ES-I3 (cell line): ENCODE measurements at regions not wholly inside any gene's neighbourhood (a gene's known extent, or its start where the extent isn't known, plus 50 kb on each side); places are given as distances from the start of the nearest gene placed in this dataset.
"Not testable (repeated sequence)": the region's sequence is repeated elsewhere in the genome, so short reads cannot be mapped to it uniquely, and the experiment has no call there.

Experiments
- H3K36me3 ChIP-seq: 2 replicates; pipeline ENCODE4 v1.6.1; 2013; ENCODE audit warnings: mild to moderate bottlenecking, low read length, control low read depth, moderate library complexity; ENCODE audit not compliant: insufficient read depth
- H3K4me1 ChIP-seq: 2 replicates; pipeline ENCODE4 v1.6.1; 2013; ENCODE audit warnings: mild to moderate bottlenecking, control low read depth, low read length; ENCODE audit not compliant: insufficient read depth
- H3K9ac ChIP-seq: 2 replicates; pipeline ENCODE4 v1.6.1; 2013; ENCODE audit warnings: low read depth, mild to moderate bottlenecking, low read length, moderate library complexity
- H3K9me3 ChIP-seq: 2 replicates; pipeline ENCODE4 v1.6.1; 2013; ENCODE audit warnings: mild to moderate bottlenecking, low read length, moderate library complexity; ENCODE audit not compliant: control insufficient read depth, insufficient read depth

- H3K9ac ChIP-seq = no peak overlapping the region
- H3K36me3 ChIP-seq = no peaks in the 10 kb centered on the region
- no peaks in the 10 kb centered on the region for H3K9me3 ChIP-seq
- H3K4me1 ChIP-seq = peaks cover 25% of the 10 kb centered on the region
Measured at GRCh38 chr22:23495614-23496444, 84.3 kb downstream of the IGLL1 start.

DNA sequence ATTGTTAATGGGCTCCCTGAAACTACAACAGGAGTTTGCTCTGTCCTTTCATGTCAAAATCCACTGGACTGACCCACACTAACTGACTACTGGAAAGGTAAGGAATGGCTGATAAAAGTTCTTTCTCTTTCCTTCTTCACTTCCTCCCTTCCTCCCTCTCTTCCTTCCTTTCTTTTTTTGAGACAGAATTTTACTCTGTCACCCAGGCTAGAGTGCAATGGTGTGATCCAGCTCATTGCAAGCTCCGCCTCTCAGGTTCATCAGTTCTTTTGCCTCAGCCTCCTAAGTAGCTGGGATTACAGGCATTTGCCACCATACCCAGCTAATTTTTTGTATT lies 85.2 kb downstream of the IGLL1 start:
- no peak overlapping the region for H3K9ac ChIP-seq
- H3K9me3 ChIP-seq = no peaks in the 10 kb centered on the region
- H3K4me1 ChIP-seq = peaks cover 17% of the 10 kb centered on the region
- H3K36me3 ChIP-seq = no peaks in the 10 kb centered on the region

- Histone ChIP-seq H3K36me3 (no peaks in the 10 kb centered on the region), H3K9me3 (no peaks in the 10 kb centered on the region), H3K9ac (no peak overlapping the region), H3K4me1 (no peaks in the 10 kb centered on the region)
Measured at GRCh38 chr22:23485490-23485889, 94.6 kb downstream of the IGLL1 start.

DNA sequence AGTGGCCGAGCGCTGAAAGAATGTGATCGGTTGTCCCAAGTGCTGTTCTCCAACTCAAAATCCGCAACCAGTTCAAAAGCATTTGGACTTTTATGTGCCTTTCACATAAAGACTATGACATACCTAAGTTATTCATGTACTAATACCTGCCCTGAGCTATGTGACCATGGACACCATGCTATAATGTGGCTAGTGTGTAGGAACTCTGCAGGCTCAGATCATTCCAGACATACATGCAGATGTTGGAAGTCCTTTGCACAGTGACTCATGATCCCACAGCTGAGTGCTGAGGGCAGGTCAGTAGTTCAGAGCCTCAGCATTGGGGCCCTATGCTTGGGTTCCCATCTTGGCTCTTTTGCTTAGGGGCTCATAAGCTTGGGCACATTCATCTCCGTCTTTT lies 95.4 kb downstream of the IGLL1 start:
- H3K4me1 ChIP-seq = no peaks in the 10 kb centered on the region
- H3K36me3 ChIP-seq = no peaks in the 10 kb centered on the region
- H3K9ac ChIP-seq = no peak overlapping the region
- no peaks in the 10 kb centered on the region for H3K9me3 ChIP-seq

- Histone ChIP-seq H3K9me3 (no peaks in the 10 kb centered on the region), H3K36me3 (no peaks in the 10 kb centered on the region), H3K9ac (no peak overlapping the region), H3K4me1 (no peaks in the 10 kb centered on the region)
Measured at GRCh38 chr22:23481369-23481768, 98.7 kb downstream of the IGLL1 start.

- no peaks in the 10 kb centered on the region for H3K9me3 ChIP-seq
- H3K36me3 ChIP-seq = no peaks in the 10 kb centered on the region
- no peaks in the 10 kb centered on the region for H3K4me1 ChIP-seq
- H3K9ac ChIP-seq = no peak overlapping the region
Measured at GRCh38 chr22:23478175-23478574, 101.9 kb downstream of the IGLL1 start.

- H3K36me3 ChIP-seq, H3K4me1 ChIP-seq, H3K9ac ChIP-seq, H3K9me3 ChIP-seq: not testable (repeated sequence)
Measured at GRCh38 chr22:23474531-23474930, 105.6 kb downstream of the IGLL1 start.

DNA sequence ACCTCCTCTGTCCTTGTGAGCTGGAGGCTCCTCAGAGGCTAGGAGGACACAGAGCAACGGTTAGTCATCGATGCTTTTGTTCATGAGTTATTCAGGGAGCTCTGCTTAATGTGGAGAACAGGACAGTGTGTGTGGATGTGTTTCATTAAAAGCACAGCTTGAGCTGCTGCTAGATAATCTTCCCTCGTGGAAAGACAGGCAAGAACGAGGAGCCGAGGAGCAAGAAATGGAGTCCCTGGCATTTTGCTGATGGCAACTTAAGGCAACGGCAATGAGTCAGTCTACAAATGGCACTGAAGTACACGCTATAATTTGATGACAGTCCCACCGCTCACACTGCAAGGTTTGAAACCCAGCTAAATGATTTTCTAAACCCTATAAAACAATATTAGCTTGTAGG lies 106.2 kb downstream of the IGLL1 start:
- Histone ChIP-seq H3K9me3 (no peaks in the 10 kb centered on the region), H3K4me1 (no peaks in the 10 kb centered on the region), H3K9ac (no peak overlapping the region), H3K36me3 (no peaks in the 10 kb centered on the region)

DNA sequence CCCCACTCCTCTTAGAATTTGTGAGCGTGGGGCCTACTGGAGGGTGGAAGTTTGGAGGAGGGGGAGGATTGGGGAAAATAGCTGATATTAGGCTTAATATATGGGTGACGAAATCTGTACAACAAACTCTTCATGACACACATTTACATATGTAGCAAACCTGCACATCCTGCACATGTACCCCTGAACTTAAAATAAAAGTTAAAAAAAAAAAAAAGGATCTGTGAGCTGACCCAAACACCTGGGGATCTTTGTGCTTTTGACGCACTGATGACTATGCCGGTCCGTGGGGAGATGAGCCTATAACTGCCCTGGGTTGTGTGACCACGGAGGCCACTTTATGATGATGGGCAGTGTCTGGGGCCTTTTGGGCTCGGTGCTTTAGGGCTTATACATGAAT lies 107.7 kb downstream of the IGLL1 start:
- not testable (repeated sequence) for H3K9me3 ChIP-seq, H3K9ac ChIP-seq, H3K36me3 ChIP-seq, H3K4me1 ChIP-seq

DNA sequence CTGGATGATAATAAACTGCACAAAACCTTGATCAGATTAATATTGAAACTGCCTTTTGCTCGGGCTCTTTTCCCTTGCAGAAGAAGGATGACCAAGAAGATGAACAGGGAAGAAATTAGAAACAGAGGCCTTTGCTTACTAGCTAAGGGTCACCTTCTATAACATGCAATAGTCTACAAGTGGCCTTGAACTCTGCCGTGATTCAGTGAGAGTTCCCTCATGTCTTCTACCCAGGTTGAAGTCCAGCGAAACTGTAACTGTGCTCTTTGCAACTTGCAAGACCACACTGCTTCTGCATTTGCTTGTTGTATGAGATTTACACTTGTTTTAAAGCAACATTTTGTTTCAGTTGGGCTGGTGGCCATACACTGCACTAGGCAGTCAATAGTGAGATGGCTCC lies 108.4 kb downstream of the IGLL1 start:
- no peak overlapping the region for H3K9ac ChIP-seq
- no peaks in the 10 kb centered on the region for H3K4me1 ChIP-seq
- H3K36me3 ChIP-seq = no peaks in the 10 kb centered on the region
- no peaks in the 10 kb centered on the region for H3K9me3 ChIP-seq

- no peaks in the 10 kb centered on the region for H3K4me1 ChIP-seq
- H3K9me3 ChIP-seq = no peaks in the 10 kb centered on the region
- no peaks in the 10 kb centered on the region for H3K36me3 ChIP-seq
- no peak overlapping the region for H3K9ac ChIP-seq
Measured at GRCh38 chr22:23470811-23471389, 109.2 kb downstream of the IGLL1 start.

GRCh38 chr22:23467721-23468294 lies 112.3 kb downstream of the IGLL1 start:
- no peaks in the 10 kb centered on the region for H3K4me1 ChIP-seq
- H3K9ac ChIP-seq = no peak overlapping the region
- no peaks in the 10 kb centered on the region for H3K36me3 ChIP-seq
- H3K9me3 ChIP-seq = no peaks in the 10 kb centered on the region

GRCh38 chr22:23466351-23466750 lies 113.7 kb downstream of the IGLL1 start:
- H3K9ac ChIP-seq = no peak overlapping the region
- no peaks in the 10 kb centered on the region for H3K9me3 ChIP-seq
- H3K36me3 ChIP-seq = no peaks in the 10 kb centered on the region
- H3K4me1 ChIP-seq = no peaks in the 10 kb centered on the region

GRCh38 chr22:23464796-23465195 lies 115.3 kb downstream of the IGLL1 start:
- H3K36me3 ChIP-seq, H3K9ac ChIP-seq, H3K4me1 ChIP-seq, H3K9me3 ChIP-seq: not testable (repeated sequence)

DNA sequence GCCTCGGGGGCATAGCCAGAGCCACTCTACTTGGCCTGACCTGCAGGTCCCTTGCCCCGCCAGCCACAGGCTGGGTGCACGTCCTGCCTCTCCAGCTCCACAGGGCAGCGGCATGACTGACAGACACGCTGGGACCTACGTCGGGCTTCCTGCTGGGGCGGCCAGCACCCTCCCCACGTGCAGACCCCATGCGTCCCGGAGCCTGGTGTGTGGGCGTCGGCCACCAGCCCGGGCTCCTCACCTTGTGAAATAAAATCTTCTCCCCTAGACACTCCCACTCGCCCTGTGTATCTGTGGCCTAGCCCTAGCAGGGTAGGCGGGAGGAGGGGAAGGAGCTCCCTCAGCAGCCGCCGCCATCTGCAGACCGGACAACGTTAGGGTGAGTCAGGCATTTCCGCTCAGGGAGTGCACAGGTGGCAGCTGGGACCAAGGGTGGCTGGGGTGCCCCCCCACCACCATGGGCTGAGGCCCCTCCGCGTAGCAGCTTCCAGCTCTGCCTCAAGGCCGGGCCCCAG lies 119.5 kb downstream of the IGLL1 start:
- H3K9ac ChIP-seq = not testable (repeated sequence)

More for the DNA sequence above, 119.5 kb downstream of the IGLL1 start:
- H3K4me1 ChIP-seq, H3K9me3 ChIP-seq, H3K36me3 ChIP-seq: not testable (repeated sequence)
